COLO829 (cell line): ENCODE measurements at regions not wholly inside any gene's neighbourhood (a gene's known extent, or its start where the extent isn't known, plus 50 kb on each side); places are given as distances from the start of the nearest gene placed in this dataset.

Source experiments
- DNase-seq: peaks from one replicate; pipeline ENCODE4 v3.0.0; 2012; ENCODE audit warnings: low spot score

DNA sequence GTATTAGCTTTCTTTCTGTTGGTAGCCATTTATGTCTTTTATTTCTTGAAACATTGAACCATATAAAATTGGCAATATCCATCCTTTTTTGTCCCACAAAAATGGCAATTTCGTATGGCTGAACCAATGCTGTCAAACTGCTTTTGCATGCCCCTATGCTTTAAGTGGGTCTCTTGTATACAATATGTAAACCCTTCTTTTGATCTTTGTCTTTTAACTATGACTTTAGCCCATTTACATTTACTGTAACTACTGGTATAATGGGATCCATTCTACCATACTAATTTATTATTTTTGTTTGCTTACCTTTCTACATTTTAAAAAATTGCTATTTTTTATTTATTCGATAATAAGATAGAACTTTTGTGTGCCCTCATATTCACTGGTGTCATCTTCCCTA is 93.4 kb downstream of the TENT4A start:
- no peak for DNase-seq

DNA sequence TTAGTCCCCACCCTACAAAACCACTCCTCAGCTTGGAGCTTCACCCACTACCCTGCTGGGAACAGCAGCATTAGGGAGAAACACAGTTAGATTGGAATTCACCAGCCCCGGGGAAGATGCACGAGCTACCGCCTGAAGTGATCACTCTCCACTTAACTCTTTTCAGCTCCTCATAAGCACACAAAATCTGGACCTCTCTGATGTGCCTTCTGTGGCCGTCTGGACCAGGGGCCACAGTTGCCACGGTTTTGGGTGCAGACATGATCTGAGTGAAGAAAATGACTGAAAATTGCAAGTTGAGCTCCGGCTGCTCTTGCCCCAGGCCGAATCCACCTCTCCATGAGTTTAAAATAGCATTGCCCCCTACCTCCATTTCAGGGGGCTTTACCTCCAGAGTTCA is 95.2 kb downstream of the TENT4A start:
- DNase-seq: no peak

DNA sequence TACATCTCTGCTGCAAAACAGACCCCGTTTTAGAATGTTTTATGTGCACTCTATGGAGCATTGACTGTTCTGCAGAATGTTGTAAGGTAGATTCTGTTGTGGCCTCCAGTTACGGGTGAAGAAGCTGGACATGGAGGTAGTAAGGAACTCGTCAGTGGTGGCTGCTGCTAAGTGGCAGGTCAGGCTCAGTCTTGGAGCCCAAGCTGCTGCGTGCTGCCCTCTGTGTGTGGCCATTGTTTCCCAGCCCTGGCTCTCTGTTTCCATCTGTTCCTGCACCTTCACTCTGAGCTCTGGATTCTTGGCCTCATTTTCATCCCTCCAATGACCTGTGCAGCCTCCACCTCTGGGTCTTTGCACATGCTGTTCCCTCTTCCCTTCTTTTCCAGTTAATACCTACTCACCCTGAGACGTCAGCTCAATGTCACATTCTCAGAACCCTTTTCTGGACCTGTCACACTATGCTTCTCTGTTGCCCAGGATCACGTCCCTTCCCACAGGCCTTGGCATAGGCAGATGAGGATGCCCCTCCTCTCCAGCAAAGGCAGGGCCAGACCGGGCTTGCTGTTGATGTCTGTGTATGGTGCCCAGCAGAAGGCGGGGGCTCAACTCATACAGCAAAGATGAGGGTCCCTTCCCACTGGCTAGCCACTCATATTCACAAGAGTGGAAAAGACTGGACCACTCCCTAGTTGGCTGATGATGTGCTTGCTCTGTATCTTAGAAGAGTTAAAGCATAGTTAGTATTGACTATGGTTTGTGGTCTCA is 97.6 kb downstream of the TENT4A start:
- no peak for DNase-seq

DNA sequence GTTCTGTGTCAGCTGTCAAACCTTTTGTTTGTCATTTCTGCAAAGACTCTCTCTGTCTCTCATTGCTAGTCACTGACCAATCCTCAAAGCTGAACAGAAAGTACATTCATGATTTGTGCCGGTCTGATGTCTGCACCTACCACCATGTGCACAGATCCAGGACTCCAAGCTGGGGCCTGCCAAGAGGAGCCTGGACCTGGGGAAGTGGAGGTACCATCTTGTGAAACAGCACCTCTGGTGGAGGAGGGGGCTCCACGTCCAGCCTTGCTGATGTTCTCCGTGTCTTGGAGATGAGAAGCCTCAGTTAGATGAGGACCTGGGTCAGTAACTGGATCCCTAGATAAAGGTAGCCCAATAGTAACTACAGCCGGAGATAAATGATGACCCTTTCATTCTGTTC is 98.9 kb downstream of the TENT4A start:
- DNase-seq: no peak

DNA sequence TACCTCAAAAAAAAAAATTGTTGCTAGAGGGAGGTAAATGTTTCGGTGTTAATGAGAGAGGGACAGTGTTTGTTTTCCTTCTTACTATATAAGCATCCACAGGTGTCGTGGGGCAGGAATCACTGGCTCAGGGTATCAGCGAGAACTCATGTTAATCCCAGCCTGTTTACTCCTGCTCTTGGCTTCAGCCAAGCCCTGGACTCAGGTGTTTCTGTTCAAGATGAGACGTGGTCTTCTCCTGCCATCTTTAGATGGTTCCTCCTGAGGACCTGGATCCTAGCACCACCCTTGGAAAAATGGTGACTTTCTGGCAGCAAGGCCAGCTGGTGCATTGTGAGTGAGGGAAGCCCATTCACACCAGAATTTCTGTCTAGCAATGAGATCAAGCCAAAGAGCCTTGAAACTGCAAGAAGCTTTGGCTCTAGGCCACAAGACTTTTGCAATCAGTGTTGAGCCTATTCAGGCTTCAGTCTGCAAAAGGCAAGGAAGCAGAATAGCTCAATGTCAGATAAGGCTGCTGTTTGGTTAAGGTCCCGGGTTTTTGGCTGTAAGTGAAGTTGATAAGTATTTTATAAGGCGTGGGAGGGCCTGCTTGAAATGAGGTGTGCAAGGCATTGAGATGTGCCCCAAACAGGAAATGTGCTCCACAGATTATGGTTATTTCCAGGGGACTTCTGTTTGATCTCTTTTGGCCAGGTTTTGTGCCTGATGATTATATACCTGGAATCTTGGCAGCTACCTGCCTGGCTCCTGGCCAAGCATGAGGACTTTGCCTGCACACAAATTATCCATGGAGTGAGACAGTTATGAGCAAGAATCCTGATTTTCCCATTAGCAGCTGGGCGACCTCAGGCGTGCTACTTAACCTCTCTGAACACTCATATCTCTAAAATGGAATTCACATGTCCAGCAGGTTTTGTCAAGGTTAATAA is 99.8 kb downstream of the TENT4A start:
- no peak for DNase-seq

DNA sequence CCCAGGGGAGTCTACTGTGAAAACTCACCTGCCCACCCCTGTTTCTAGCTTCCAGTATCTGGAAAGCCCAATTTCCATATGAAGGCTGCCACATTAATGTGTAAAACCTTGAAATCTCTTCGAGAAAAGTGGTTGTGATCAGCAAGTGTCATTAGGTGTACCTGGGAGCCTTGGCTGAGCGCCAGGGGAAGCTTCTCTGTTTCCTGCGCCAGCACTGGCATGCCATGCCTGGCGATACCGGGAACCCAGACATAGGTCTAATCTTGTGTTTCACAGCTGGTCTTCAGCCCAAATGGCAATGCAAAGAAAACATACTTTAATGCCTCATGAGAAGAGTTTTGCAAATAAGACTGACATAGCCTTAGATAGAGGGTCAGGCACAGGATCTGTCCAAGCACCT is 101.6 kb downstream of the TENT4A start:
- no peak for DNase-seq

DNA sequence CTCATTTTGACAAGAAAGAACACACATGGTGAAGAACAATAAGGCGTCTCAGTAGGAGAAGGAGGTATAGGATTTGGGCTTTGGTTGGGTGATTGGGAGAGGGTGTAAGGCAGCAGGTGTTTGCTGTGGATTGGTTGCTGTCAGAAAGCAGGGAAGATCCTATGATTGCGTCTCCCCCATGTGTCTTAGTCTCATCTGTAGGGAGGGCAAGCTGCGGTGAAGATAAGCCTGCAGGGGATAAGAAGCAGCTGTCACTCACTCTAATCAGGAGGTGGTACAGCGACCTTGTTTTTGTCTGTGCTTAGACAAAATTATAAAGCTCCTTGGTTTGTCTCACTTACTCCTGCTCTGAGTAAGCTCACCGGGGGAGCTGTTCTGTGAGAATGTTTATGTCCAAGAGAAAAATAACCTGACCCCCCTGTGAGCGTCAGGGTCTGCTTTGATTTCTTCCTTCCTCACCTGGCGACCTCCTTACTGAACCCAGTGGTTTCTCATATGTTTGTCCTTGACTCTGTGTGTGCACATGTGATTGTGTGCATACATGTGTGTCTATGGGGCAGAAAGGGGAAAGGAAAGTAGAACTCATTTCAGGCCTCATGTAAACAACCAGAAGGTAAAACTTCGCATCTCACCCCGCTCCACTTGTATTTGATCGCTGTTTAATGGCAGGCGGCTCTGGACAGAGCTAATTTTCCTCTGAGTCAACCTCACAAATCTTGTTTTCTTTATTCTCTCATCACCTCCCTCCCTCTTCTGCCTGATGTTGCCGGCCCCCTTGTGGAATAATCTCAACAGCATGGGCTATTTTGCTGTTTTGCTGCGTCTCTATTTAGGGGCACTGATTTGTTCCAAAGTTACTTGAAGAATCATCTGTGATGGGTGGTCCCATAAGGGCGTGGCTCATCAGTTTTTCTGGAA is 105.6 kb downstream of the TENT4A start:
- no peak for DNase-seq

DNA sequence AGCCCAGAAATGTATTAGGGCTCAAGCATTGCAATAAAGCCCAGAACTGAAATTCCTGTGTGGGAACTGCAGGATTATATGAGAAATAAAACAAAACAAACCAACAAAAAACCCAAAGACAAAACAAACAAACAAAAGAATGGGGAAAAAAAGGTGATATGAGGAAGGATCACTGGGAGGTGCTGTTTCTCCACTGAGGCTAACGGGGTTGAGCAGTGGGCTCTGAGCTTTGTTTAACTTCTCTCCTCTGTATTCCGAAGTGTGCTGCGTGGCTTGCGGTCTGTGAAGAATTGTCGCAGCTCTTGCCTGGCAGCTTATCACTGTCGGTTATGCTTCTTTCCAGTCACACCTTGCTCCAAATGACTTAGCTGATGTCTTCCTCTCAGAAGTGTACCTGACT is 106.3 kb downstream of the TENT4A start:
- no peak for DNase-seq

DNA sequence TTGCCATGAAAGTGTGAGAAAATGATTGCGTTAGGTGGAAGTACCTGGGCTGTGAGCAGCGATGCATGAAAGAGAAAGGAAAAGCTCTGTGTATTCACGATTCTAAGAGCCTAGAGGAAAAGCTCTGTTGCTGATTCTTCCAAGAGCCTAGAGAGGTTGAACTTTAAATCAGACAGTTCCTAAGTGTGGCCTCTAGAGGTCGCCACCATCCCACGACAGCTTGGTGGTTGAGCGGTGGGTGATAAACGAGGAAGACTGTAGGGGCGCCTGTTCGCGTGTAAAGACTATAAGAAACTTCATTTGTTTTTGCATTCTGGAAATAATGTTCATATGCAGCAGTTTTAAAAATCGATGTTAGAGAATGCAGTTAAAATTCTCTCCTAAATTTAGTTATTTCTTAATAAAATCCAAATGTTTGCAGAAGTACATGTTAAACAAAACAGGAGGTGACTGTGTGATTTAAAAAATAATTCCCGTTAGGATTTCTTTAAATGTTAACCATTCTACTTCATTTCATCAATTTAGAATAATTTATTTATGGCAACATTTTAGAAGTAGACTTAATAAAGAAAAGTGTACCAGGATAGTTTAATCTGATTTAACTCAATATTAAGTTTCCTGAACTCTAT is 107.7 kb downstream of the TENT4A start:
- DNase-seq: peak; percentile 59

DNA sequence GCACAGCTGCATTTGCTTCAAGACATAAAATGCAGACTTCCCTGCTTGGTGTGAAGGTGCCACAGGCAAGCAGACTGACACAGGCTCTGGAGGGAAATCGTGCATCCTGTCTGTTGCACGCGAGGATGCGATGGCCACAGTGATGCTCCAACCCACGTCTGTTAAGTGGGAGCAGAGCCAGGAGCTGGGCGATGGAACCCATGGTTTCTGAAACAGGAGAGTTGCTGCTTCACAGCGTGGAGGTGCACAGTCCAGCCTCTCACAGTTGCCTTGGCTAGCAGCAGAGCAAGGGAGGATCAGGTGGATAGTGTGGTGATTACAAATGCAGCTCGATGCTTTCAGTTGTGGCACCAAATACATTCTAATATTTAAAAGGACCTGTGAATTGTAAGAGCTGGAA is 108.8 kb downstream of the TENT4A start:
- no peak for DNase-seq

DNA sequence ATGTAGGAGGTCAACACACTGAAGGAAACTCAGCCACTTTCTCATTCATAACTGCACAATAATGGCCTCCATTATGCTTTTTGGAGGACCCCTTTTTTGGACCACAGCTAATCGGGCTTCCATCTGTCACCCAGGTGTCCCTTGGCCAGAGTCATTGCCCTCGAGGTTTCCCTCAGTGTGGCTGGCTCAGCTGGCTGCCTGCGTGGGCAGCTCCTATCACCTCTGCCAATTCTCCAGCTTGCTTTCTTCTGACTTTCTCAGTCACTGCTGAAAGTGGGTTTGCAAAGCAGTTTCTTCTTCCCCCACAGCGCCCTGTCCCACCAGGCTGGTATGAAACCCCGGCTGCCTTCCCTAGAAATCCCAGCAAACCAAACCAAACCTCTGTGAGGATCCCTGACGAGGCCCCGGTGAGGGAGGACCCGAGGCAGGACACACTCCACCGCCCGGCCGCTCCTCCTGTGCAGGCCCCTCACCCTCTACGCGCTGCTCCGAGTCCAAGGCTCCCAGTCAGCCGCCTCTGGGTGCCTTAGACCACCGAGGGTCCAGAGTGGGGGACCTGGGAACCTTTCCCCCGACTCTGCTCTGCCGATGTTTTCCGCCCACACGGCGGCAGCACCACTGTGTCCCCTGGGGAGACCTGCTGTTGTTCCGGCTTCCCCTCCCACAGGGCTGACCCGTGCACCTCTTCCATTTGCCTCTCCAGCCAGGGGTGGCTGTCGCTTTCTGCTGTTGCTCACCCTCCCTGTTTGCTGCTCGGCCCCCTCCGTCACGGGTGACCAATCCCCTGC is 109.5 kb downstream of the TENT4A start:
- DNase-seq: no peak

DNA sequence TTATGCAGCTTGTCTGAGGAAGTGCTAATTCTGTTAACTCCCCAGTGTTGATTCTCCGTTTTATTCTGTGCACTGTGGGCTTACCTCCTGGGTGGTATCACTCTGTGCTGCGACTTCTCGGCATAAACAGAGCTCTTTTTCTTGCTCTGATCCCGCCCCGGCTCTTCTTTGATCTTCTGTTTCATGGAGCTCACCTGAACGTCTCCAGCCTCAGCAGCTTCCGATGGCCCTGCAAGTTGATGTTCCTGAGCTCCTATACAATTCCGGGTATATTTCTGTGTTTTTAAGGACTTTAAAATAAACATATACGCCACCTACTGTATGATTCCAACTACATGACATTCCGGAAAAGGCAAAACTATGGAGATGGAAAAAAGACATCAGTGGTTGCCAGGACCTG is 110.8 kb downstream of the TENT4A start:
- no peak for DNase-seq

DNA sequence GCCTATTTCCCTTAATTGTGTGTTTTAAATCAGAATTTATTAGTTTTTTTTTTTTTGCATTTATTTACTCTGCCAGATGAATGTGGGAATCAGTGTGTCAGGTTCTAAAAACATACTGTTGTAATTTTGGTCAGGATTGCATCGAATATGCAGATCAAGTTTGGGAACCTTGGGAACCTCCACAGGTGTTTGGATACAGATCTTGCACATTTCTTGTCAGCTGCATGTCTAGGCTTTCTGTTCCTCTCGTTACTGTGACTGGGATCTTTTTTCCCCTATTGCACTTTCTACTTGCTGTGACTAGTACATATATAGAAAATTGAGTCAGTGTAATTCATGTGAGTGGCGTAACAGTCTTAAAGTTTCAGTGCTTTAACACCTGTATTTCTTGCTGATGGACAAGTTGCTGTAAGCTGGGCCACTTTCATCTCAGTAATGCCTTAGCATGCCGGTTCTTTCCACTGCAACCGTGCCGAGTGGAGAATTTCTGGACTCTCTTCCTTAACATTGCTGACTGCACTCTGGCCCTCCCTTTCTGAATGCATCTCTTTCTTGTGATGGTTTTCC is 112.5 kb downstream of the TENT4A start:
- no peak for DNase-seq

DNA sequence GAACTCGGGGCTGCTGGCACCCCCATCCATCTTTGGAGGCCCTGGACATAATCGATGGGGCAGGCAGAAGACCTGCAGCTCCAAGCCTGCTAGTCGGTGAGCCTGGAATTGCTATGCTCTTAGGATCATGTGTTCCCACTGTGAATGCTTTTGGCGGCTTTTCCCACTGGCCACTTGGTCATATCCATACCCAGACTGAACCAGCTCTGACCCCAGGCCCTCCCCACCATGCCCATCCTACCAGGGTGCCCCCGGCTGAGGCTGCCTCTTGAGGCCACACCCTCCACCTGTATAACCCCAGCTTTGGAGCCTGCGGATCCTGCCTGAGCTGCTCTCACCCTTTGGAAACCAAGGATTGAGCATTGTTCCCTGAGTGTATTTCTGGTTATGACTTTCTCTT is 113.5 kb downstream of the TENT4A start:
- no peak for DNase-seq

DNA sequence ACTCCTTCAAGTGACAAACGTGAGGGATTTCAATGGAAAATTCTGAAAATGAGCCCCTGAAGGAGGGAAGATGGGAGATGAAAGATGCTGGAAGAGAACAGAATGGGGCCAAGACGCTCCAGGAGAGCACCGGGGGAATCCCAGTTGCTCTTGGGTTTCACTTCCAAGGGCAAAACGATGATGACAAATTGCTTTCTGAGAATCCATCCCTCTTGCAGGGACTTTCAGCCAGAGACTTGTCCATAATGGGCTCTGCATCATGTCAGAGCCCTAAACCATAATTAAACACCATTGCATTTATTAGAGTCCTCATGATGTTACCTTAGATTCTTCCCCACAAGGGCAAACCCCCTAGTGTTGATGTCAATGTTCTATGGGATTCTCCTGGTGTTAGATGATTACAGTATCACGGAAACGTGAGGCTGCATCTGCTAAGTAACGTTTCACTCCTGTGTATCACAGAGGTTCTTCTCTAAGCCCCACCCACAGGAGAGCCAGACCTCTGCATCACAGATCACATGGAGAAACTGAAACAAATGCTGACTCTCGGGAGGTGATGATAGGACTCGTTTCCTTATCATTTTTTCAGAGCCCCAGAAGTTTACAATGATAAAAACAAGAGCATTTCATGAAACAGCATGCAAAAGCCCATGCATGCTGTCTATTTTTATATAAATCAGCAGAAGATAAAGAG is 114.4 kb downstream of the TENT4A start:
- no peak for DNase-seq

DNA sequence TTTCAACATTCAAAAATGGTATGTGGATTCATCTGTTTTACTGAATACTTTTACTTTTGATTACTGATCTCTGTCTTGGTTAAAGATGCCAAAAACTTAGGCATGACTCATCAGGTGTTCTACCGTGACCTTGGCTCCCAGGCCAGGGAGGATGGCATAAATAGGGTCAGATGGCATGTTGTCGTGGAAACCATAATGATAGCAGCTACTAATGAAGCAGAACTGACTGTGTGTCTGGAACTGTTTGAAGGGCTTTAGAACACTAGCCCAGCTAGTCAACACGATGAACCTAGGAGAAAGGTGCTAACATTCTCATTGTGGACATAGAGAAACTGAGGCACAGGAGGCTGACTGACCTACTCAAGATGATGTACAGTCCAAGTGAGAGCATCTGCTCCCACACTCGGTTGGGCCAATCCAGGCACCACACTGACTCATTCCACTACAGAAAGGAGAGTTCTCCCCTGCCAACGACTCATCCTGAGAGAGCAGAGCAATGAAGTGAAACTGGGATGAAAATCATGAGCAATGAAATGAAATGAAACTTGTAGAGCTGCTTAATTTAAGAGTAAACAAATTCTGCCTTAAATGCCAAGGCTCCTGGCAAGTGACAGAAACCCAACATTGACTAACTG is 116.0 kb downstream of the TENT4A start:
- no peak for DNase-seq

DNA sequence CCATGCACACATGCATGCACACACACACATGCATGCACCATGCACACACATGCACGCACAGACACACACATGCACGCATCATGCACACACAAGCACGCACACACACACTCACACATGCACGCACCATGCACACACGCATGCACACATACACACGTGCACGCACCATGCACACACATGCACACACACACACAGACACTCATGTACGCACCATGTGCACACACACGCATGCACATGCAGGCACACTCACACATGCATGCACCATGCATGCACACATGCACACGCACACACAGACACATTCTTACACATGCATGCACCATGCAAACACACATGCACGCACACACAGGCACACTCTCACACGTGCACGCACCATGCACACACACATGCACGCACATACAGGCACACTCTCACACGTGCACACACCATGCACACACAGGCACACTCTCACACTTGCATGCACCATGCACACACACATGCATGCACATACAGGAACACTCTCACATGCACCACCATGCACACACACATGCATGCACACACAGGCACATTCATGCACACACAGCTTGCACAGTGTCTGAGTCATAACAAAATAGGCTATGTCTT is 117.5 kb downstream of the TENT4A start:
- no peak for DNase-seq

DNA sequence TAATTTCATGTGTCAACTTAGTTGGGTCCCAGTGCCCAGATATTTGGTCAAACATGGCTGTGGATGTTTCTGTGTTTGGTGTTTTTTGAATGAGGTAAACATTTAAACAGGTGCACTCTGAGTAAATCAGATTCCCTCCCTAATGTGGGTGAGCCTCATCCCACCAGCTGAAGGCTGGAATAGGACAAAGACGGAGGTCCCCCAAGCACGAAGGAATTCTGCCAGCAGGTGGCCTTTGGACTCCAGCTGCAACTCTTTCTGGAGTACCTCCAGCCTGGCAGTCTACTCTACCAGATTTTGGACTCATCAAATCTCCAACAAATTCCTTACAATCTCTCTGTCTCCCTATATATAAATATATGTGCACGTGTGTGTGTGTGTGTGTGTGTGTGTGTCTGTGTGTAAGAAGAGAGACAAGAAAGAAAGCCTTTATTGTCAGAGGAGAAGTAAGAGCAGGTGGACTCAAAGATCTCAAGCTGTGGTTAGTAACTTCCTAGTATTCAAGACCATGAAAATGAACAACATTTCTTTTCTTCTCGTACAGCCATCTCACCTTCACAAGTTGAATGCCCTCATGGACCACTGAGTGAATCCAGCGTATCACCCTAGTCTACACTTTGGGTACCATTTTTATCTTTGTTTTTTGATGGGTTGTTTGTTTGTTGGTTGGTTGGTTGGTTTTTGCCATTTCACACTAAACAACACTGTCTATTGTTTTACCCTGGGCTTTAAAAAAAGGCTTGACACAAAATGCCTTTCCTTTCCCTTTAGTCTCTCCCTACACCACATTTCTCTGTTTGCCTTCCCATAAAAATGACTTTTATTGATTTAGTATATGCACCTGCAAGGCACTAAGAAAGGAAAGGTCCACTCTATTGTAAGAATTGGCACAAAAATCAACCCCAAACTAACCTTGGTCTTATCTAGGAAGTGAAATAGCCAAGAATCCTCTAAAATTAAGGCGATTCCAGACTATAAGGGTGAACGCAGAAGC is 118.7 kb downstream of the TENT4A start:
- no peak for DNase-seq
